ENCODE measurements at regions not wholly inside any gene's neighbourhood (a gene's known extent, or its start where the extent isn't known, plus 50 kb on each side); places are given as distances from the start of the nearest gene placed in this dataset.

DNA sequence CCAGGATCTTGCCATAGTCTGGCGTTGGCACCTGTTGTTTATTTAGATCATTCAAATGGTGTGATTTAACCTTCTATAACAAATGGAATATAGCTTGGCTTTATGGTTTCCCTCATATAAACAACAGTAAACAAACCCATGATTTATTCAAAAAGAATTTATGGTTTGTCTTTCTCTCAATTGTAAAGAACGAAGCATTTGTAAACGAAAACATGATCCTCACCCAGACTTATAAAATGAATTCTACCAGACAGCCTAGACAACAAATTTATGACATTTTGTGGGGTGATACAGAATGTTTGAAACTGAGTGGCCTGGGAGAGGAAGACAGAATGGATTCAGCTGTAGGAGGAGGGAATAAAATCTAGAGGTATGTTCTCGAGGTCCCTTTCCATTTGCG, 66.1 kb upstream of the PTGFR start:
- DNase-seq (ENCODE audit: extremely low read depth in 1 of 4, low spot score in 3 of 4) (no peak), ATAC-seq (no peak), FAIRE-seq (no peak)
- no peaks in the 10 kb centered on the region for H3K27me3 ChIP-seq (ENCODE audit: control insufficient read depth in 2 of 2, insufficient read depth in 2 of 2, low read length in 2 of 2)
- H3K9ac ChIP-seq (ENCODE audit: insufficient read depth in 1 of 2, low read depth in 2 of 2, low read length in 2 of 2): no peak overlapping the region
- in situ Hi-C loops (cut with MboI): no loop called here
- H3K4me2 ChIP-seq (ENCODE audit: insufficient read depth, low read length): no peak overlapping the region
- no TSS peak for BruUV-seq (replicated peaks)
- H3K36me3 ChIP-seq (ENCODE audit: control insufficient read depth, insufficient read depth, low read length): no peaks in the 10 kb centered on the region
- no peaks in the 10 kb centered on the region for H3K79me2 ChIP-seq (ENCODE audit: control insufficient read depth, insufficient read depth, low read length)
- no peaks in the 10 kb centered on the region for H4K20me1 ChIP-seq (replicated peaks; ENCODE audit: control insufficient read depth, insufficient read depth, low read length)
- H2AFZ ChIP-seq (ENCODE audit: low read depth, low read length): no peak overlapping the region
- intact Hi-C loops (cut with micrococcal nuclease): no loop called here
- no peaks in the 10 kb centered on the region for H3K9me1 ChIP-seq (ENCODE audit: control insufficient read depth, insufficient read depth, low read length)
- ChIA-PET CTCF (ENCODE audit: low intra/inter-chr PET ratio) (no interaction called here), POLR2A (no interaction called here)
- 0% methylated on average over 5 of the region's 5 CpGs for WGBS (ENCODE audit: insufficient coverage, low coverage, missing lambda C conversion rate)
- H3K27ac ChIP-seq (ENCODE audit: extremely low read depth, low read depth, low read length): no peak overlapping the region
- 0 out of 2 replicates have a peak, but pooled peaks cover 2% of the 10 kb centered on the region for H3K9me3 ChIP-seq (replicated peaks; ENCODE audit: control insufficient read depth, insufficient read depth, low read depth, low read length)
- H3K4me3 ChIP-seq: no peak overlapping the region
- H3K4me1 ChIP-seq (replicated peaks in 1 of 2; ENCODE audit: control insufficient read depth in 2 of 2, insufficient read depth in 2 of 2, low read length in 2 of 2): no peaks in the 10 kb centered on the region
- TF ChIP-seq HDGF (IDR thresholded peaks at IDR 0.05) (no peak), E2F3 (CRISPR knock-in tag; IDR thresholded peaks at IDR 0.05) (no peak), RBBP5 (IDR thresholded peaks at IDR 0.05; ENCODE audit: borderline replicate concordance, insufficient read depth, low read length, poor library complexity, severe bottlenecking) (no peak), ZBTB49 (CRISPR knock-in tag; IDR thresholded peaks at IDR 0.05; ENCODE audit: borderline replicate concordance) (no peak), NR2C1 (IDR thresholded peaks at IDR 0.05) (no peak), NR2C1 (tag; IDR thresholded peaks at IDR 0.05) (no peak), CXXC5 (CRISPR knock-in tag; IDR thresholded peaks at IDR 0.05) (no peak), MECOM (CRISPR knock-in tag; IDR thresholded peaks at IDR 0.05) (no peak), HEY1 (CRISPR knock-in tag; IDR thresholded peaks at IDR 0.05; ENCODE audit: borderline replicate concordance) (no peak), SP2 (IDR thresholded peaks at IDR 0.05; ENCODE audit: extremely low read depth, low read depth, low read length, poor library complexity, severe bottlenecking) (no peak), NUFIP1 (IDR thresholded peaks at IDR 0.05; ENCODE audit: partially characterized antibody) (no peak), NFRKB (IDR thresholded peaks at IDR 0.05; ENCODE audit: low read depth) (no peak)
- TF ChIP-seq, protein P1, sequence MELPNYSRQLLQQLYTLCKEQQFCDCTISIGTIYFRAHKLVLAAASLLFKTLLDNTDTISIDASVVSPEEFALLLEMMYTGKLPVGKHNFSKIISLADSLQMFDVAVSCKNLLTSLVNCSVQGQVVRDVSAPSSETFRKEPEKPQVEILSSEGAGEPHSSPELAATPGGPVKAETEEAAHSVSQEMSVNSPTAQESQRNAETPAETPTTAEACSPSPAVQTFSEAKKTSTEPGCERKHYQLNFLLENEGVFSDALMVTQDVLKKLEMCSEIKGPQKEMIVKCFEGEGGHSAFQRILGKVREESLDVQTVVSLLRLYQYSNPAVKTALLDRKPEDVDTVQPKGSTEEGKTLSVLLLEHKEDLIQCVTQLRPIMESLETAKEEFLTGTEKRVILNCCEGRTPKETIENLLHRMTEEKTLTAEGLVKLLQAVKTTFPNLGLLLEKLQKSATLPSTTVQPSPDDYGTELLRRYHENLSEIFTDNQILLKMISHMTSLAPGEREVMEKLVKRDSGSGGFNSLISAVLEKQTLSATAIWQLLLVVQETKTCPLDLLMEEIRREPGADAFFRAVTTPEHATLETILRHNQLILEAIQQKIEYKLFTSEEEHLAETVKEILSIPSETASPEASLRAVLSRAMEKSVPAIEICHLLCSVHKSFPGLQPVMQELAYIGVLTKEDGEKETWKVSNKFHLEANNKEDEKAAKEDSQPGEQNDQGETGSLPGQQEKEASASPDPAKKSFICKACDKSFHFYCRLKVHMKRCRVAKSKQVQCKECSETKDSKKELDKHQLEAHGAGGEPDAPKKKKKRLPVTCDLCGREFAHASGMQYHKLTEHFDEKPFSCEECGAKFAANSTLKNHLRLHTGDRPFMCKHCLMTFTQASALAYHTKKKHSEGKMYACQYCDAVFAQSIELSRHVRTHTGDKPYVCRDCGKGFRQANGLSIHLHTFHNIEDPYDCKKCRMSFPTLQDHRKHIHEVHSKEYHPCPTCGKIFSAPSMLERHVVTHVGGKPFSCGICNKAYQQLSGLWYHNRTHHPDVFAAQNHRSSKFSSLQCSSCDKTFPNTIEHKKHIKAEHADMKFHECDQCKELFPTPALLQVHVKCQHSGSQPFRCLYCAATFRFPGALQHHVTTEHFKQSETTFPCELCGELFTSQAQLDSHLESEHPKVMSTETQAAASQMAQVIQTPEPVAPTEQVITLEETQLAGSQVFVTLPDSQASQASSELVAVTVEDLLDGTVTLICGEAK (IDR thresholded peaks at IDR 0.05): no peak
- TF ChIP-seq, protein P1 (CRISPR knock-in tag; IDR thresholded peaks at IDR 0.05): no peak

All from K562 (cell line).